IMR-90 (cell line): ENCODE measurements at regions not wholly inside any gene's neighbourhood (a gene's known extent, or its start where the extent isn't known, plus 50 kb on each side); places are given as distances from the start of the nearest gene placed in this dataset.
A peak's percentile ranks its signal among the peaks of the same experiment; 100 is the strongest.

Experiments used
- ATAC-seq: fragments of 200-7000 bp; cut with Tn5 transposase; 2 replicates; pipeline ENCODE4 v1.9.1; 2020; ENCODE audit warnings: low read depth, mild to moderate bottlenecking, moderate library complexity
- BruUV-seq: library from RNA; stranded (reverse); fragments of 400-500 nt; replicated peaks from 2 replicates; lab custom pipeline; 2021; lab: Mats Ljungman, UMichigan
- CTCF ChIA-PET: fragments of 300-600 bp; formaldehyde crosslinking; extraction: SDS; loops from one replicate; lab custom pipeline; 2021; ENCODE audit warnings: antibody characterized with exemption; lab: Yijun Ruan, JAX
- POLR2A ChIA-PET: fragments of 300-600 bp; sonication (Branson Sonifier 250); formaldehyde crosslinking; loops from one replicate; lab custom pipeline; 2022; ENCODE audit warnings: antibody characterized with exemption; ENCODE audit not compliant: unreplicated experiment; lab: Charles Lee
- DNase-seq: peaks from one replicate; pipeline ENCODE4 v3.0.0; 2013
- H2AFZ ChIP-seq: replicated peaks from 2 replicates; pipeline ENCODE3; 2013; ENCODE audit warnings: low read length, mild to moderate bottlenecking; ENCODE audit not compliant: poor library complexity
- H2AK5ac ChIP-seq: 2 replicates; pipeline ENCODE4 v1.6.1; 2013; ENCODE audit warnings: low read depth, low read length, inconsistent platforms
- H2AK9ac ChIP-seq: replicated peaks from 2 replicates; pipeline ENCODE3; 2013; ENCODE audit warnings: mild to moderate bottlenecking, low read depth, low read length, moderate library complexity; ENCODE audit not compliant: poor library complexity
- H2BK120ac ChIP-seq: 2 replicates; pipeline ENCODE4 v1.6.1; 2013; ENCODE audit warnings: low read depth, low read length, inconsistent platforms
- H2BK15ac ChIP-seq: 3 replicates; pipeline ENCODE4 v1.6.1; 2013; ENCODE audit warnings: low read depth, low read length, inconsistent platforms
- H2BK20ac ChIP-seq: 2 replicates; pipeline ENCODE4 v1.6.1; 2013; ENCODE audit warnings: low read depth, mild to moderate bottlenecking, inconsistent platforms, low read length, moderate library complexity
- H2BK5ac ChIP-seq: 2 replicates; pipeline ENCODE4 v1.6.1; 2013; ENCODE audit warnings: mild to moderate bottlenecking, low read depth, low read length, inconsistent platforms; ENCODE audit not compliant: poor library complexity, severe bottlenecking
- H3K14ac ChIP-seq: replicated peaks from 2 replicates; pipeline ENCODE4 v1.6.1; 2013; ENCODE audit warnings: low read depth, low read length, inconsistent platforms
- H3K18ac ChIP-seq: 2 replicates; pipeline ENCODE4 v1.6.1; 2013; ENCODE audit warnings: low read depth, low read length, control low read depth
- H3K23ac ChIP-seq: 2 replicates; pipeline ENCODE4 v1.6.1; 2013; ENCODE audit warnings: low read depth, low read length, inconsistent platforms
- H3K27ac ChIP-seq: 2 replicates; pipeline ENCODE4 v1.5.1; 2013; ENCODE audit warnings: mild to moderate bottlenecking, control low read depth, low read length; ENCODE audit not compliant: insufficient read depth
- H3K27me3 ChIP-seq: 2 replicates; pipeline ENCODE4 v1.6.1; 2013; ENCODE audit warnings: low read length; ENCODE audit not compliant: control insufficient read depth, insufficient read depth
- H3K36me3 ChIP-seq: 2 replicates; pipeline ENCODE4 v1.6.1; 2013; ENCODE audit warnings: low read length, mixed read lengths; ENCODE audit not compliant: control insufficient read depth, insufficient read depth
- H3K4ac ChIP-seq: 2 replicates; pipeline ENCODE4 v1.6.1; 2013; ENCODE audit warnings: low read depth, low read length, inconsistent platforms
- H3K4me1 ChIP-seq: 2 replicates; pipeline ENCODE4 v1.6.1; 2013; ENCODE audit warnings: low read length, mixed read lengths; ENCODE audit not compliant: control insufficient read depth, insufficient read depth
- H3K4me2 ChIP-seq: 2 replicates; pipeline ENCODE4 v1.6.1; 2013; ENCODE audit warnings: low read depth, mild to moderate bottlenecking, control low read depth, low read length, moderate library complexity
- H3K4me3 ChIP-seq: 2 replicates; pipeline ENCODE4 v1.5.1; 2013; ENCODE audit warnings: low read depth, mild to moderate bottlenecking, control low read depth, low read length, moderate library complexity; ENCODE audit not compliant: insufficient read depth
- H3K56ac ChIP-seq: 2 replicates; pipeline ENCODE4 v1.6.1; 2013; ENCODE audit warnings: low read length, inconsistent platforms; ENCODE audit not compliant: insufficient read depth; ENCODE audit errors: extremely low read depth
- H3K79me1 ChIP-seq, 2 experiments: 2 replicates each; pipeline ENCODE4 v1.6.1; 2013; ENCODE audit warnings: low read length in 2 of 2, inconsistent platforms in 1 of 2, low read depth in 1 of 2
- H3K9ac ChIP-seq: 2 replicates; pipeline ENCODE4 v1.6.1; 2013; ENCODE audit warnings: low read depth, low read length, control low read depth
- H3K9me1 ChIP-seq: 2 replicates; pipeline ENCODE4 v1.6.1; 2013; ENCODE audit warnings: low read length, inconsistent platforms; ENCODE audit not compliant: insufficient read depth
- H3K9me3 ChIP-seq: 2 replicates; pipeline ENCODE4 v1.6.1; 2013; ENCODE audit warnings: low read length; ENCODE audit not compliant: control insufficient read depth, insufficient read depth
- H4K20me1 ChIP-seq: 2 replicates; pipeline ENCODE4 v1.6.1; 2013; ENCODE audit warnings: low read length, inconsistent platforms; ENCODE audit not compliant: insufficient read depth
- H4K5ac ChIP-seq: 2 replicates; pipeline ENCODE4 v1.6.1; 2013; ENCODE audit warnings: mild to moderate bottlenecking, low read depth, low read length, control low read depth
- H4K8ac ChIP-seq, 2 experiments: 2 replicates each; pipeline ENCODE4 v1.6.1; 2013; ENCODE audit warnings: low read depth in 2 of 2, low read length in 2 of 2, control low read depth in 1 of 2, inconsistent platforms in 1 of 2
- H4K91ac ChIP-seq: 2 replicates; pipeline ENCODE4 v1.6.1; 2013; ENCODE audit warnings: low read depth, low read length, inconsistent platforms; ENCODE audit not compliant: insufficient read depth
- CEBPB ChIP-seq: IDR thresholded peaks from 2 replicates; pipeline ENCODE4 v1.6.1; 2012; ENCODE audit warnings: low read depth, low read length, improper control_type of control experiment
- MAFK ChIP-seq: IDR thresholded peaks from 2 replicates; pipeline ENCODE4 v1.6.1; 2012; ENCODE audit warnings: low read depth, low read length, improper control_type of control experiment
- WGBS, 2 experiments: methylation state at CpG; one replicate each; pipeline versions ENCODE4 v1.1.5 to v1.1.7; 2013; ENCODE audit warnings: missing lambda C conversion rate in 2 of 2; ENCODE audit not compliant: insufficient read length in 1 of 2; ENCODE audit errors: extremely low coverage in 2 of 2; 5-methylcytosine and 5-hydroxymethylcytosine counted together
- dilution Hi-C: fragments of 300-500 bp; cut with HindIII; formaldehyde crosslinking; loops from one replicate; pipeline ENCODE4 v1.14.3; 2018; ENCODE audit warnings: low sequenced_read_pairs; ENCODE audit not compliant: unreplicated experiment
- in situ Hi-C: fragments of 300-500 bp; cut with MboI; formaldehyde crosslinking; loops from 3 replicates; pipeline ENCODE4 v1.14.3; 2019; ENCODE audit warnings: low sequenced_read_pairs, inconsistent platforms, mixed read lengths
- intact Hi-C: fragments of 100-400 bp; cut with micrococcal nuclease; formaldehyde crosslinking; loops from 2 replicates; pipeline ENCODE4 v1.10.0; 2022

- Histone ChIP-seq H3K14ac (peak overlapping the region; percentile 90; the same call in 1 of the 2 replicates), H4K5ac (no peak overlapping the region; the same call in 1 of the 2 replicates), H3K27ac (no peak overlapping the region), H2BK15ac (peak overlapping the region; percentile 85; the same call in 1 of the 3 replicates), H4K8ac (peak overlapping the region; percentile 76 to 77; a peak in 3 of 4 replicates), H3K36me3 (no peaks in the 10 kb centered on the region), H3K18ac (no peak overlapping the region), H3K9ac (no peak overlapping the region), H3K9me3 (peaks cover 4% of the 10 kb centered on the region), H4K20me1 (no peaks in the 10 kb centered on the region), H3K4me3 (no peak overlapping the region), H3K4me2 (no peak overlapping the region), H2AK9ac (no peak overlapping the region), H2BK5ac (peak overlapping the region; percentile 69), H2BK20ac (peak overlapping the region; percentile 96), H3K56ac (no peak overlapping the region), H3K79me1 (no peaks in the 10 kb centered on the region), H2BK120ac (peak overlapping the region; percentile 91), H3K9me1 (peaks cover 7% of the 10 kb centered on the region), H3K23ac (peak overlapping the region; percentile 73), H2AK5ac (peak overlapping the region; percentile 74; the same call in 1 of the 2 replicates), H3K4ac (peak overlapping the region; percentile 87), H2AFZ (no peak overlapping the region), H3K4me1 (0 out of 2 replicates have a peak, but pooled peaks cover 2% of the 10 kb centered on the region), H3K27me3 (no peaks in the 10 kb centered on the region), H4K91ac (peak overlapping the region; percentile 89)
- dilution Hi-C loops (no loop called here), intact Hi-C loops (no loop called here), in situ Hi-C loops (no loop called here)
- TF ChIP-seq MAFK: no peak
- TF ChIP-seq CEBPB: peak; percentile 65; the same call in 1 of the 2 replicates
- ChIA-PET POLR2A (no interaction called here), CTCF (interaction anchor here (0.5 to 1.1 kb wide), 2 partner anchors 9 to 46 kb away, joined by 3 read pairs; no protein-coding TSS in a partner anchor)
- ATAC-seq (no peak), DNase-seq (peak; percentile 77)
- 87% methylated on average over 3 of the region's 9 CpGs; no CpG with 5 or more reads in 1 of the 2 experiments for WGBS, 2 experiments
- no TSS peak for BruUV-seq
These were observed 111.0 kb upstream of the MAP4K3 start for GRCh38 chr2:39547811-39548719.
